Stimulated activated CD8-positive, alpha-beta memory T cell treated with anti-CD3 and anti-CD28 coated beads, Interleukin-4, amount 100 ng/mL, for 1 hour (primary cell): ENCODE measurements at regions not wholly inside any gene's neighbourhood (a gene's known extent, or its start where the extent isn't known, plus 50 kb on each side); places are given as distances from the start of the nearest gene placed in this dataset.
"Not testable (repeated sequence)": the region's sequence is repeated elsewhere in the genome, so short reads cannot be mapped to it uniquely, and the experiment has no call there.

ENCODE experiments used
- DNase-seq, 2 donors: peaks; one replicate each; pipeline ENCODE4 v3.0.0-alpha.2; 2020; ENCODE audit warnings: low read depth in 2 of 2, low spot score in 1 of 2

GRCh38 chr6:167688123-167688522 is 138.6 kb upstream of the AFDN start:
- no peak for DNase-seq

DNA sequence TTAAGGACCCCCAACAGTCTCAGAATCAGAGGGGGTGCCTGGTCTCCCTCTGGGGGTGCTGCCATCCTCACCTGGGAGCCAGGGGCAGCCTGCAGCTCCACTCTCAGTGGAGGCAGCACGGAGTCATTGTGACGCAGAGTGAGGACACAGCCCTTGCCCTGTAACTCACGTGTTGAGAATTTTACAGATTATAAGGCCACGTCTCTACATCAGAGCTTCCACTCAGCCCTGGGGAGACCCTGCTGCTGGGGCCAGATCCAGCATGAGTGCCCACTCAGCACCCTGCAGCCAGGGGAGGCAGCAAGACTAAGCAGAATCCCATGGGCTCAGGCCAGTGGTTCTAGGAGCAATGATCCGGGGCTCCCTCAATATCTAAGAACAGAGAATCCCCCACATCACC is 137.4 kb upstream of the AFDN start:
- DNase-seq: no peak

GRCh38 chr6:167689751-167690150 is 137.0 kb upstream of the AFDN start:
- no peak for DNase-seq

DNA sequence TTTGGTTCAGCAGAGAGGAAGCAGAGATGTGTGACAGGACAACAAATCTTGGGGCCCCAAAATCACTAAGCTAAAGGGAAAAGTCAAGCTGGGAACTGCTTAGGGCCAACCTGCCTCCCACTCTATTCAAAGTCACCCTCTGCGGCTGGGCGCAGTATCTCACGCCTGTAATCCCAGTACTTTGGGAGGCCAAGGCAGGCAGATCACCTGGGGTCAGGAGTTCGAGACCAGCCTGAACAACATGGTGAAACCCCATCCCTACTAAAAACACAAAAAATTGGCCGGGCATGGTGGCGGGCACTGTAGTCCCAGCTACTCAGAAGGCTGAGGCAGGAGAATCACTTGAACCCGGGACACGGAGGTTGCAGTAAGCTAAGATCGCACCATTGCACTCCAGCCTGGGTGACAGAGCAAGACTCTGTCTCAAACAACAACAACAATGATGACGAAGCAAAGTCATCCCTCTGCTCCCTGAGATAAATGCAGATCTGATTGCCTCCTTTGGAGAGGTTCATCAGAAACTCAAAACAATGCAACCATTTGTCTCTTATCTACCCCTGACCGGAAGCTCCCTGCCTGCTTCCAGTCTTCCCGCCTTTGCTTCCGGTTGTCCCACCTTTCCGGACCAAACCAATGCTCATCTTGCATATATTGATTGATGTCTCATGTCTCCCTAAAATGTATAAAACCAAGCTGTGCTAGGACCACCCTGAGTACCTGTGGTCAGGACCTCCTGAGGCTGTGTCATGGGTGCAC is 136.4 kb upstream of the AFDN start:
- DNase-seq: not testable (repeated sequence)

DNA sequence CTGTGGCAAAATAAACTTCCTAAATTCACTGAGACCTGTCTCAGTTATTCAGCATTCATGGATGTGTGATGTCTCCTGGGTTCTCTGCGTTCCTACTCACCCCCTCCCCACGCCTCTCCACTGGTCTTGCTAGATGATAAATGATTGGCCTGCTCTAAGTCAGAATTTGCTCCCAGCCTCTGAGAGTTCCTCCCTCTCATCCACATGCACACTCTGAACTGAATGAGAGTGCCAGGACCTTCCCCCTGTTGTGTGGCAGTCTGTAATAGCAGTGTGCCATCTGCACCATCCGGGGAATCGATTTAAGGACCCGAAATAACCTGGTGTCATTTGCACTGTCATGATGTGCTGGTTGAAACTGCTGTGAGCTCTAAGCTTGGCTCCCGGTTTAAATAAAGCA is 135.8 kb upstream of the AFDN start:
- DNase-seq: no peak

DNA sequence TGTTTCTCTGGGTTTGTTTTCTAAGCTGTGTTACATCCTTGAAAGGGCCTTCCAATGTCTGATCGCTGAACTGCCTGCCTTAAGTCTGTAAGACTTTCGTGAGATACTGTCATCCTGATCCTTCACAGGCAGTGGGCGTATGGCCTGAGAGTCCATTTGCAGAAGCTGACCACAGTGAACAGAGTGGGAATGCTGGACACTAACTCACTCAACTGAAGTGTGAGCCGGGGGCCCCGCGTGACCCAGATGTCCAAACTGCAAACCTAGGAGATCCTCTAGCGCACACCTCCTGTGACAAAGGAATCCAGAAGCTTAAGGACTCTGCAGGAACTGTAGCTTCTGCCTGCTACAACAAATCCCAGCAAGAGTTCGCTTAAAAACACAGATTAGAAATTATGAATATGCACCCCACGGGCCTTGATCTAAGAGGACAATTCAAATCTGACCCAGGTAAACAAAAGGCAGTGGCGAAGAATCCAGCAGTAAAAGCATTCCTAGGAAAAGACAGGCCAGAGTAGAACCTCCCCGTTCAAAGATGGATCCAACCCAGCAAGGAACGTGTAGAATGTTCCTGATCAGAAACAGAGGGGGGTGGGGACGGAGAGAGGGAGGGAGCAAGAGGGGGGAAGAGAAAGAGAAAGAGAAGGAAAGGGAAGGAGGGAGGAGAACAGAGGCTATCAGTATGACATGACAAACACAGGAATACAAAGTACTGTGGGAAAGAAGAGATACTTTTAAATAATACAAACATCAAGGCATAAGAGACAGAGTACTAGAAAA is 135.0 kb upstream of the AFDN start:
- no peak for DNase-seq

DNA sequence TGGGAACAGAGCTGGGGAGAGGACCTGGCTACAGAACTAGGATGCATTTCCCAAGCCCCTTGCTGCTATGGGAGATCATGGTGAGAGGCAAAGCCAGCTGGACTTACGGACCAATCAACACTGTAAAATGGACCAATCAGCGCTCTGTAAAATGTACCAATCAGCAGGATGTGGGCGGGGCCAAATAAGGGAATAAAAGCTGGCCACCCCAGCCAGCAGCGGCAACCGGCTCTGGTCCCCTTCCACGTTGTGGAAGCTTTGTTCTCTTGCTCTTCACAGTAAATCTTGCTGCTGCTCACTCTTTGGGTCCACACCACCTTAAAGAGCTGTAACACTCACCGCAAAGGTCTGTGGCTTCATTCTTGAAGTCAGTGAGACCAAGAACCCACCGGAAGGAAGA is 133.2 kb upstream of the AFDN start:
- not testable (repeated sequence) for DNase-seq

DNA sequence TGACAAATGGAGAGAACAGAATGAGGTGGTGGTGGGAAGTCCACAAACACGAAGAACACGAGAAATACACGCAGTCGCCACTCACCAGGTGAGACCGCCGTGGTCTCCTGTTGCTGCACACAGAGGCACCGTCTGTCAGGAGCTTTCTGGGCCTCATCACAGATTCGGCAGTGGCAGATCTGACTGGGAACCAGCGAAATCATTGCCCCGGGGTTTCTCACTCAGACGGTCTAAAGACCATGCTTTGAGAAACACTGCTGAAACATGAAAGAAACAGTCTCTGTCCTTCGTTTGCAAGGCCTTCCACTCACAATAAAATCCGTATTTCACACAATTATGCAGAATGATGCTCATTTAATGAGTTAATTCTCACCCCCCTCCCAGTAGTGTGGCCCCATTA is 130.9 kb upstream of the AFDN start:
- DNase-seq: no peak

- no peak for DNase-seq
These were observed 130.4 kb upstream of the AFDN start for GRCh38 chr6:167696296-167696695.

GRCh38 chr6:167697316-167697715 is 129.4 kb upstream of the AFDN start:
- no peak for DNase-seq

DNA sequence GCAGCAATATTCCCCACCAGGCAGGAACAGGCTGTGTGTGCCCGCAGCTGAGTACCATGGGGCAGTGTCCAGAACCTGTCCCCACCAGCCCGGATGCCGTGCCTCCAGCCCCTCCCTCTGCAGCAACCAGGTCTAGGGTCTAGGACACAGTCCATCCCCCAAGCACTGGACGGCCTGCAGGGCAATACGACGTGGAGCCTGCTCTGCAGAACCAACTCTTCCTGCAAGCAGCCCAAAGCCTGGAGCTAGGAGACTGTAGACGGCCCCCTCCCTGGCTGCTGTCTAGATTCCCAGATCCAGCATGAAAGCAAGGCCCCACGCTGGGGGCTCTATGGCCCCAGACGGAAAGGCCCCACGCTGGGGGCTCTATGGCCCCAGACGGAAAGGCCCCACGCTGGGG is 128.2 kb upstream of the AFDN start:
- no peak for DNase-seq

DNA sequence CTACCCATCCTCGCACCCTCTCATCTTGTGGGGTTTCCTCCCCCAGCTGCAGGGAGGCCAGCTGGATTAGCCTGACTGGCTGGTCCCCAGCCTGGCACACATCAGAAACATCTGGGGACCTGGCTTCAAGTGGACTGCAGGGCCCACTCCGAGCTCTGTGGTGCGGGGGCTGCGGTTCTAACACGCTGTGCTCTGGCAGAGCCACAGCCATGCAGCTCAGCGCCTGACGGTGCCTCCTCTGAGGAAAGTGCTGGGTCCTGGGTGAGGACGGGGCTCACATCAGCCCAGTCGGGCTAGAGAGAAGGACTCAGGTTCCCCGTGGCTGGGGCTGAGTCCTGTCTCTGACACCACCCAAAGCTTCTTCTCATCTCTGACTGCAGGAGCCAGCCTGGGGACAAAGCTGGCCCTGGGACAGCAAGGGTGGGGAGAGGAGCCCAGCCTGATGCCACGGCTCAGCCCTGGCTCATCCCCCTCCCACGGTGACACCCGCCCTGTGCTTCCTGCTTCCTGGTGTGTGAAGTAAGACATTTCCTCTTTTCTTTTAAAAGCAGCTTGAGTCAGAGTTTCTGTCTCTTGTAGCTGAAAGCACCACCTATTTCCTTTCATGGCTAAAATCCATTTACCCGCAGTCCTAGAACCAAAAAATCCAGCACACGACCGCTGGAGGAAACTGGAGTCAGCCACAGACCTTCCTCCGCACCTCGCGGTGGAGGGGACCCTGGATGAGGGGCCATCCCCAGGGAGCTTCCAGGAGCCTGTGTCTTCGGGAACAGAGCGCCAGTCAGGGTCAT is 127.4 kb upstream of the AFDN start:
- DNase-seq: no peak

DNA sequence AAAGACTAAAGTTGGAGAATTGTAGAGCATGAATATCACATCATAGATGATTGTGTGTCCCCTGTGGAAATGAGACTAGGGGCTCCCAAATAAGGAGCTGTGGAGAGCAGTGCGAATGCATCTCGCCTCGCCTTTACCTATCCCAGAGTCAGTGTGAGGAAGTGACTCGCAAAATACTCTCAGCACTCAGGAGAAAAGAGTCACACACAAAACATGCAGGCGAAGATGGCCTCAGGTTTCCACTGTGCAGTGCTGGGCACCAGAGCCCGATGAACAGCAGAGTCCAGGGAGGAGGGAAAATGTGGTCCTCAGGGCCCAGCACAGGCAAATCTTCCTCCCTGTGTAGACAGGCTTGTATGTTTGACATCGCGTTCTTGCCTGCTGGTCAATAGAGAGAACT is 126.5 kb upstream of the AFDN start:
- no peak for DNase-seq

- no peak for DNase-seq
These were observed 125.7 kb upstream of the AFDN start for GRCh38 chr6:167701010-167701409.

DNA sequence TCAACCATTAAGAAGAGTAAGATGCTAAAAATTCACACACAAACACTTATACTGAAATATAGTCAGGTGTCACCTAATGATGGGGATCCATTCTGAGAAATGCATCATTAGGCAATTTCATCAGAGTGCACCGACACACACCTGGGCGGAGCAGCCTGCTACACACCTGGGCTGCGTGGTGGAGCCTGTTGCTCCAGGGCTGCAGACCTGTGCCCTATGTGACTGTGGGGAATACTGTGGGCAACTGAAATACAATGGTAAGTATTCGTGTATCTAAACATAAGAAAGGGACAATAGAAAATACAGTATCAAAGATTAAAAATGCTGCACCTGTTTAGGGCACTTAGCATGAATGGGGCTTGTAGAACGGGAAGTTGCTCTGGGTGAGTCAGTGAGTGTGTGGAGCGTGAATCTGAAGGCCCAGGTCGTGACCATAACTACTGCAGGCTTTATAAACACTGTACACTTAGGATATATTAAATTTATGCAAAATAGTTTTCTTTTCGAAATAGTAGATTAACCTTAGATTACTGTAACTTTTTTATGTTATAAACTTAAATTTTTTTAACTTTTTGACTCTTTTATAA is 124.4 kb upstream of the AFDN start:
- DNase-seq: no peak

- DNase-seq: no peak
These were observed 123.4 kb upstream of the AFDN start for GRCh38 chr6:167703347-167703746.

DNA sequence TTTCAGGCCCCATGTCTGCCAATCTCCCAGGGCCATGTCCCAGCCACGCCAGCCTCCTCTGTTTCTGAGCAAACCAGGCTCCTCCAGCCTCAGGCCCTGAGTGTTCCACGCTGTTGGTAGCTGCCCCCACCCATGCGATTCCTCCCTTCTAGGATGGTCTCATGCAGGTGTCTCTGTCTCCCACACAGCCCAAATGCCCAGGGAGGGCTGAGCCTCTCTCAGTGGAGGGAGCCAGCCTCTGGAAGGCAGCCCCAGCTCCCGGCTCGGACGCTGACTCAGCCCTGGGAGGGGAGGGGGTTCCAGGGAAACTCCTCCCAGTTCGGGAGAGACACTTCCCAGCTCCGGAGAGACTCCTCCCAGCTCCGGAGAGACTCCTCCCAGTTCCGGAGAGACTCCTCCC is 122.9 kb upstream of the AFDN start:
- DNase-seq: no peak

DNA sequence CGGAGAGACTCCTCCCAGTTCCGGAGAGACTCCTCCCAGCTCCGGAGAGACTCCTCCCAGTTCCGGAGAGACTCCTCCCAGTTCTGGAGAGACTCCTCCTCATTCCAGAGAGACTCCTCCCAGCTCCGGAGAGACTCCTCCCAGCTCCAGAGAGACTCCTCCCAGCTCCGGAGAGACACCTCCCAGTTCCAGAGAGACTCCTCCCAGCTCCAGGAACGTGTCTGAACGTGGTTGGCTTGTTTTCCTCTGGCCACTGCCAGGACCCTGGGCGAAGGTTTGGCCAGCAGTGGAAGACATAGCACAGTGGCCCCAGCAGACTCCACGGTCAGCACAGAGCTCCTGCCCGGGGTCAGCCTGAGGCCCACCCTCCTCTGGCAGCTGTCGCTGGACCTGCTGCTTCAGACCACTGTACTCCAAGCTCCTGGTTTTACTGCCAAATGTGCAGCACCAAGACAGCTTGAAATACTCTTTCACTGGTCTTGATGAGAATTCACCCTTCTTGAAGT is 122.3 kb upstream of the AFDN start:
- no peak for DNase-seq

GRCh38 chr6:167705211-167705750 is 121.4 kb upstream of the AFDN start:
- DNase-seq: no peak

DNA sequence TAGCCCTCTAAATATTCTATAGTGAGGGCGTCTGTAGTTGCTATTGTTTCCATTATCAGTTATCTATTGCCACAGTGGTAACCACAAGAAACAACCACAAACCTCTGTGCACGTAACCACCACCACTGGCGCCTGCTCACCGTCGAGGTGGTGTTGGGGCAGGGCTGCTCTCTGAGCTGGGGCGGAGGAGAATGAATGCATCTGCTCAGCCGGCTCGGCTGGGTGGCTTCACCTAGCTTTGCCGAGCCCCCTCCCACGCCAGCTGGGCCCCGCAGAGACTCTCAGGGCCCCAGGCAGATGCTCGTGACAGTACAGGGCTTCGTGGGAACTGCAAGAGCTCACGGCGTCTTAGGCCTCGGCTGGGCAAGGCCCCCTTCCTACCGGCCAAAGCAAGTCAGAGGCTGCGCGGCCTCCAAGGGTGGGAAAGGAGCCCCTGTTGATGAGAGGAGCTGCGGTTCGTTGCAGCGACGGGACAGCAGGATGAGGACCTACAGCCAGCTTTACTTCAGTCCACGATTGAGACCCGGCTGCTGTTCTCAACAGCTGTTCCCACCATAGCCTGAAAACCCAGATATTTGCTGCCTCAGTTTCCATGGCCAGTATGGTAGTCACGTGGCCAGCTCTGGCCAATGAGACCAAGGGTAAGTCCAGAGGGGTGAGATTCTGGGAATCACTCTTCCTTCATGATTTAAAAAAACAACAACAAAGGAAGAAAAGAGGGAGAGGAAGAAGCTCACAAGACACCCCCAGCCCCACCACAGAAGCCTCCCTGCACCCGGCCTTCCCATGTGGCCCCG is 120.2 kb upstream of the AFDN start:
- peak in 1 of 2 donors; percentile 17 for DNase-seq
